H1 (cell line): ENCODE measurements at regions not wholly inside any gene's neighbourhood (a gene's known extent, or its start where the extent isn't known, plus 50 kb on each side); places are given as distances from the start of the nearest gene placed in this dataset.

Experiments used
- CTCF ChIA-PET: fragments of 300-600 bp; sonication (Branson Sonifier 250); formaldehyde crosslinking; loops from one replicate; lab custom pipeline; 2021; ENCODE audit not compliant: partially characterized antibody; lab: Charles Lee
- POLR2A ChIA-PET: fragments of 300-600 bp; sonication (Branson Sonifier 250); formaldehyde crosslinking; loops from one replicate; lab custom pipeline; 2021; ENCODE audit warnings: inconsistent platforms; ENCODE audit not compliant: partially characterized antibody; lab: Charles Lee
- DNase-seq, 2 experiments: peaks; one replicate each; pipeline versions ENCODE4 v3.0.0 to v3.0.0-alpha.2; 2010 to 2022; ENCODE audit warnings: low spot score in 2 of 2, low read depth in 1 of 2, mixed read lengths in 1 of 2
- FAIRE-seq: peaks from 2 replicates; lab custom pipeline; 2011; peaks lifted over from hg19 to GRCh38; lab: Jason Lieb, UNC
- H2AFZ ChIP-seq: 2 replicates; pipeline ENCODE4 v1.8.1; 2012; ENCODE audit warnings: low read length, inconsistent platforms
- H2AK5ac ChIP-seq: 2 replicates; pipeline ENCODE4 v1.6.1; 2013; ENCODE audit warnings: low read depth, low read length
- H2BK120ac ChIP-seq: replicated peaks from 2 replicates; pipeline ENCODE3; 2013; ENCODE audit warnings: low read depth, low read length, inconsistent platforms
- H2BK12ac ChIP-seq: 2 replicates; pipeline ENCODE4 v1.6.1; 2013; ENCODE audit warnings: low read depth, low read length
- H2BK15ac ChIP-seq: 2 replicates; pipeline ENCODE4 v1.6.1; 2013; ENCODE audit warnings: low read length
- H2BK20ac ChIP-seq: 2 replicates; pipeline ENCODE4 v1.6.1; 2013; ENCODE audit warnings: low read length
- H2BK5ac ChIP-seq: 2 replicates; pipeline ENCODE4 v1.6.1; 2013; ENCODE audit warnings: low read depth, low read length
- H3K14ac ChIP-seq: 2 replicates; pipeline ENCODE4 v1.6.1; 2013; ENCODE audit warnings: inconsistent platforms; ENCODE audit not compliant: insufficient read length
- H3K18ac ChIP-seq: 2 replicates; pipeline ENCODE4 v1.6.1; 2013; ENCODE audit warnings: low read length; ENCODE audit errors: extremely low read depth
- H3K23ac ChIP-seq: 2 replicates; pipeline ENCODE4 v1.6.1; 2013; ENCODE audit warnings: inconsistent platforms; ENCODE audit not compliant: insufficient read length
- H3K23me2 ChIP-seq: 2 replicates; pipeline ENCODE4 v1.6.1; 2013; ENCODE audit warnings: low read depth, low read length
- H3K27ac ChIP-seq: 2 replicates; pipeline ENCODE4 v1.6.1; 2011; ENCODE audit warnings: low read depth, low read length, inconsistent platforms
- H3K27me3 ChIP-seq, 4 experiments: replicated peaks in 1 of 4; 1 replicate in 1 of 4; 2 replicates in 3 of 4; pipeline versions ENCODE4 v1.6.1 to v1.8.1; 2011 to 2013; ENCODE audit warnings: low read length in 3 of 4, mild to moderate bottlenecking in 3 of 4, inconsistent platforms in 2 of 4, mixed read lengths in 2 of 4, moderate library complexity in 1 of 4; ENCODE audit not compliant: control insufficient read depth in 3 of 4, insufficient read depth in 3 of 4; ENCODE audit errors: extremely low read depth in 1 of 4
- H3K36me3 ChIP-seq, 4 experiments: 2 replicates each; pipeline versions ENCODE4 v1.6.1 to v1.8.1; 2011 to 2013; ENCODE audit warnings: mild to moderate bottlenecking in 4 of 4, low read length in 3 of 4, moderate library complexity in 2 of 4, control low read depth in 1 of 4, inconsistent platforms in 1 of 4; ENCODE audit not compliant: insufficient read depth in 4 of 4, control insufficient read depth in 2 of 4
- H3K4ac ChIP-seq: replicated peaks from 2 replicates; pipeline ENCODE3; 2013; ENCODE audit warnings: low read length, low read depth, mixed read lengths, inconsistent platforms; ENCODE audit not compliant: insufficient read length
- H3K4me1 ChIP-seq, 4 experiments: replicated peaks in 1 of 4; 1 replicate in 1 of 4; 2 replicates in 3 of 4; pipeline versions ENCODE4 v1.6.1 to v1.8.1; 2011 to 2013; ENCODE audit warnings: low read length in 3 of 4, inconsistent platforms in 2 of 4, mixed read lengths in 1 of 4; ENCODE audit not compliant: insufficient read depth in 4 of 4, control insufficient read depth in 3 of 4
- H3K4me2 ChIP-seq, 2 experiments: 2 replicates each; pipeline versions ENCODE4 v1.6.1 to v1.8.1; 2011 to 2013; ENCODE audit warnings: low read depth in 2 of 2, low read length in 2 of 2, control low read depth in 1 of 2, inconsistent platforms in 1 of 2, mild to moderate bottlenecking in 1 of 2; ENCODE audit not compliant: insufficient read depth in 1 of 2
- H3K4me3 ChIP-seq, 4 experiments: fragments of 200-600, 300-600 bp in 1 of 4; sonication (generic), shearing (Covaris generic), sonication (Bioruptor Twin) in 1 of 4; 2 replicates each; pipeline versions ENCODE4 v1.5.1 to v1.8.1; 2011 to 2016; ENCODE audit warnings: low read length in 4 of 4, low read depth in 3 of 4, control low read depth in 2 of 4, inconsistent platforms in 2 of 4, mild to moderate bottlenecking in 2 of 4, mixed read lengths in 1 of 4, moderate library complexity in 1 of 4; ENCODE audit not compliant: insufficient read depth in 2 of 4; ENCODE audit errors: extremely low read depth in 1 of 4
- H3K56ac ChIP-seq: replicated peaks from 2 replicates; pipeline ENCODE3; 2013; ENCODE audit warnings: low read depth, mild to moderate bottlenecking, mixed read lengths, low read length, inconsistent platforms; ENCODE audit not compliant: insufficient read length
- H3K79me1 ChIP-seq: 2 replicates; pipeline ENCODE4 v1.6.1; 2013; ENCODE audit warnings: low read depth, low read length, control low read depth
- H3K79me2 ChIP-seq, 2 experiments: 2 replicates each; pipeline versions ENCODE4 v1.6.1 to v1.8.1; 2012 to 2013; ENCODE audit warnings: low read length in 2 of 2, mild to moderate bottlenecking in 2 of 2, inconsistent platforms in 1 of 2; ENCODE audit not compliant: insufficient read depth in 2 of 2, control insufficient read depth in 1 of 2
- H3K9ac ChIP-seq, 4 experiments: replicated peaks in 1 of 4; 1 replicate in 1 of 4; 2 replicates in 3 of 4; pipeline versions ENCODE4 v1.6.1 to v1.8.1; 2011 to 2013; ENCODE audit warnings: low read depth in 3 of 4, low read length in 3 of 4, control low read depth in 2 of 4, mild to moderate bottlenecking in 2 of 4, moderate library complexity in 2 of 4, inconsistent platforms in 1 of 4; ENCODE audit errors: extremely low read depth in 1 of 4
- H3K9me3 ChIP-seq, 2 experiments: 2 replicates each; pipeline versions ENCODE4 v1.6.1 to v1.8.1; 2012 to 2013; ENCODE audit warnings: mild to moderate bottlenecking in 2 of 2, moderate library complexity in 2 of 2, control low read depth in 1 of 2, inconsistent platforms in 1 of 2, low read depth in 1 of 2, low read length in 1 of 2, mixed read lengths in 1 of 2; ENCODE audit not compliant: insufficient read depth in 2 of 2
- H4K20me1 ChIP-seq, 2 experiments: replicated peaks in 1 of 2; 2 replicates each; pipeline versions ENCODE3 to v1.8.1; 2011 to 2013; ENCODE audit warnings: inconsistent platforms in 2 of 2, low read length in 2 of 2, mild to moderate bottlenecking in 1 of 2; ENCODE audit not compliant: insufficient read depth in 2 of 2, control insufficient read depth in 1 of 2
- H4K5ac ChIP-seq: 2 replicates; pipeline ENCODE4 v1.6.1; 2013; ENCODE audit warnings: low read length, low read depth, mixed read lengths, inconsistent platforms; ENCODE audit not compliant: insufficient read length
- H4K8ac ChIP-seq: 2 replicates; pipeline ENCODE4 v1.8.0; 2013; ENCODE audit warnings: mild to moderate bottlenecking, moderate library complexity, low read length, inconsistent platforms; ENCODE audit not compliant: insufficient read depth; ENCODE audit errors: extremely low read depth
- H4K91ac ChIP-seq: replicated peaks from 2 replicates; pipeline ENCODE3; 2013; ENCODE audit warnings: low read length, mixed read lengths, inconsistent platforms; ENCODE audit not compliant: insufficient read length
- WGBS, 2 experiments: shearing (Covaris generic) in 1 of 2; methylation state at CpG; one replicate each; pipeline versions ENCODE4 v1.1.6 to v1.1.7; 2013 to 2015; ENCODE audit warnings: low lambda C conversion rate in 2 of 2, mixed read lengths in 2 of 2, inconsistent platforms in 1 of 2, low coverage in 1 of 2, missing lambda C conversion rate in 1 of 2; ENCODE audit not compliant: insufficient replicate concordance in 2 of 2, insufficient coverage in 1 of 2, insufficient read length in 1 of 2; ENCODE audit errors: extremely low coverage in 1 of 2, missing lambda C conversion rate in 1 of 2; 5-methylcytosine and 5-hydroxymethylcytosine counted together
- TF ChIP-seq, protein P1 (sequence below): IDR thresholded peaks from 2 replicates; pipeline ENCODE4 v1.6.1; 2012; ENCODE audit warnings: low read length, inconsistent platforms

GRCh38 chr5:67878933-67879332, 336.6 kb upstream of the PIK3R1 start:
- H3K18ac ChIP-seq = no peak overlapping the region
- H4K20me1 ChIP-seq = no peaks in the 10 kb centered on the region
- no peak overlapping the region for H3K23ac ChIP-seq
- no peaks in the 10 kb centered on the region for H3K79me2 ChIP-seq
- FAIRE-seq (no peak), DNase-seq (no peak)
- H3K56ac ChIP-seq = no peak overlapping the region
- H3K4me3 ChIP-seq = no peak overlapping the region
- no peak overlapping the region for H2BK120ac ChIP-seq
- H2BK20ac ChIP-seq = no peak overlapping the region
- H4K91ac ChIP-seq = no peak overlapping the region
- H2BK5ac ChIP-seq = no peak overlapping the region
- no peak overlapping the region for H3K14ac ChIP-seq
- no peak overlapping the region for H4K8ac ChIP-seq
- H4K5ac ChIP-seq = no peak overlapping the region
- no peak overlapping the region for H2BK12ac ChIP-seq
- no peaks in the 10 kb centered on the region for H3K79me1 ChIP-seq
- CTCF ChIA-PET = no interaction called here
- no peaks in the 10 kb centered on the region for H3K9me3 ChIP-seq
- POLR2A ChIA-PET = no interaction called here
- H3K4me2 ChIP-seq = no peak overlapping the region
- no peaks in the 10 kb centered on the region for H3K36me3 ChIP-seq
- no peaks in the 10 kb centered on the region for H3K23me2 ChIP-seq
- H3K4me1 ChIP-seq = no peaks in the 10 kb centered on the region
- no peak overlapping the region for H2BK15ac ChIP-seq
- no peak overlapping the region for H3K9ac ChIP-seq
- H3K4ac ChIP-seq = no peak overlapping the region
- H3K27me3 ChIP-seq = no peaks in the 10 kb centered on the region
- H2AK5ac ChIP-seq = no peak overlapping the region
- no peak overlapping the region for H3K27ac ChIP-seq
- no peak overlapping the region for H2AFZ ChIP-seq
- WGBS, 2 experiments = 100% methylated on average over 1 of the region's 1 CpG; no CpG with 5 or more reads in 1 of the 2 experiments
- TF ChIP-seq, protein P1, sequence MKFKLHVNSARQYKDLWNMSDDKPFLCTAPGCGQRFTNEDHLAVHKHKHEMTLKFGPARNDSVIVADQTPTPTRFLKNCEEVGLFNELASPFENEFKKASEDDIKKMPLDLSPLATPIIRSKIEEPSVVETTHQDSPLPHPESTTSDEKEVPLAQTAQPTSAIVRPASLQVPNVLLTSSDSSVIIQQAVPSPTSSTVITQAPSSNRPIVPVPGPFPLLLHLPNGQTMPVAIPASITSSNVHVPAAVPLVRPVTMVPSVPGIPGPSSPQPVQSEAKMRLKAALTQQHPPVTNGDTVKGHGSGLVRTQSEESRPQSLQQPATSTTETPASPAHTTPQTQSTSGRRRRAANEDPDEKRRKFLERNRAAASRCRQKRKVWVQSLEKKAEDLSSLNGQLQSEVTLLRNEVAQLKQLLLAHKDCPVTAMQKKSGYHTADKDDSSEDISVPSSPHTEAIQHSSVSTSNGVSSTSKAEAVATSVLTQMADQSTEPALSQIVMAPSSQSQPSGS = no peak
